22Rv1 (cell line): ENCODE measurements at regions not wholly inside any gene's neighbourhood (a gene's known extent, or its start where the extent isn't known, plus 50 kb on each side); places are given as distances from the start of the nearest gene placed in this dataset.

Experiments
- H3K27ac ChIP-seq: fragments of 450-650 bp; 2 replicates; pipeline ENCODE4 v1.5.1; 2017
- ZFX ChIP-seq: fragments of 450-650 bp; IDR thresholded peaks from 2 replicates; pipeline ENCODE4 v1.6.1; 2017; ENCODE audit warnings: antibody characterized with exemption, borderline replicate concordance
- TF ChIP-seq, protein P1 (sequence below): fragments of 450-650 bp; IDR thresholded peaks from 2 replicates; pipeline ENCODE4 v1.5.1; 2017; ENCODE audit warnings: mild to moderate bottlenecking

DNA sequence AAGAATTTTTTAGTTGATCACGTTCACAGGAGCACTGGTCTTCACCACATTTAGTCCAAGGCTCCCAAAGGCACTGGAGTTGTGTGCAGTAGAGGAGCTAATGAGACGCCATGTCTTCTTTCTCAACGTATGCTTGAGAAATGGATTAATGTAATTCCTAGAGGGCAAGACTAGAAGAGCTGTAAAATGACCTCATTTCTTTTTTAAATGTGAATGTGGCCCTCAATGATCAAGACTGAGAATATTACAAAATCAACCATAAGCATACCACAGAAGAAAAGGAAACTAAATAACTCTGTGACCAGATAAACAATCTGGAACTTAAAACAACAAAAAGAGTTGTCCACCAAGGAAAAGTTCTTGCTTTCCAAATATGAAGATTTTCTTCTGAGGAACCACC lies 112.1 kb upstream of the THBS1 start:
- no peak for TF ChIP-seq ZFX
- TF ChIP-seq, protein P1, sequence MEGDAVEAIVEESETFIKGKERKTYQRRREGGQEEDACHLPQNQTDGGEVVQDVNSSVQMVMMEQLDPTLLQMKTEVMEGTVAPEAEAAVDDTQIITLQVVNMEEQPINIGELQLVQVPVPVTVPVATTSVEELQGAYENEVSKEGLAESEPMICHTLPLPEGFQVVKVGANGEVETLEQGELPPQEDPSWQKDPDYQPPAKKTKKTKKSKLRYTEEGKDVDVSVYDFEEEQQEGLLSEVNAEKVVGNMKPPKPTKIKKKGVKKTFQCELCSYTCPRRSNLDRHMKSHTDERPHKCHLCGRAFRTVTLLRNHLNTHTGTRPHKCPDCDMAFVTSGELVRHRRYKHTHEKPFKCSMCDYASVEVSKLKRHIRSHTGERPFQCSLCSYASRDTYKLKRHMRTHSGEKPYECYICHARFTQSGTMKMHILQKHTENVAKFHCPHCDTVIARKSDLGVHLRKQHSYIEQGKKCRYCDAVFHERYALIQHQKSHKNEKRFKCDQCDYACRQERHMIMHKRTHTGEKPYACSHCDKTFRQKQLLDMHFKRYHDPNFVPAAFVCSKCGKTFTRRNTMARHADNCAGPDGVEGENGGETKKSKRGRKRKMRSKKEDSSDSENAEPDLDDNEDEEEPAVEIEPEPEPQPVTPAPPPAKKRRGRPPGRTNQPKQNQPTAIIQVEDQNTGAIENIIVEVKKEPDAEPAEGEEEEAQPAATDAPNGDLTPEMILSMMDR: no peak
- no peak overlapping the region for H3K27ac ChIP-seq

DNA sequence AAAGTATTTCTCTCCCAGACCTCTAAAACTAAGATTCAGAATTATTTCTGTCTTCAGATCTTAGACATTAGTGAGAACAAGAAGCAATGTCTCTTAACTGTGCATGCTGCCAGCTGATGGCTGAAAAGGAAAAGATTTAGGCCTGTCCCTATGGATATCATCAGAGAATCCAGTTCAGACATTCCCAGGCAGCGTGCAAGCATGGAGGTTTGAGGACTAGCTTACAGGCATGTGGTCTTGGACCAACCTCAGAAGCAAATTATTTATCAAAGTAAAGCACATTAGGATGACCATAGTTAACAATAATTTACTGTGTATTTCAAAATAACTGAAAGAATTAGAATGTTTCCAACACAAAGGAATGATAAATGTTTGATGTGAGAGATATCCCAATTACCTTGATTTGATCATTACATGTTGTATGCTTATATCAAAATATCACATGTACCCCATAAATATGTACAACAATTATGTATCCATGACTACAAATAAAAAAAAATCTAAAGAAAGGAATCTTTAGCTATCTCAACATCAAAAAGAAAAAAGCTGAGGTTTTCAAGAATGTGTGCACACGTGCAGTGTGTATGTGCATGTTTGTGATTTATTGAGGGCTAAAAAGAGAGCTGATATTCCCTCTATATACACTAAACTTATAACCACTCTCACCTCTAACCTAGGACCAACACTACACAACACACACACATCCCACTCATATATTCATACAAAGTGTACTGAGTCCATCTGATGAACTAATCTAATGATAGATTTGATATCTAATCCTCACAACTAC lies 108.9 kb upstream of the THBS1 start:
- TF ChIP-seq, protein P1: no peak
- TF ChIP-seq ZFX: no peak
- no peak overlapping the region for H3K27ac ChIP-seq

DNA sequence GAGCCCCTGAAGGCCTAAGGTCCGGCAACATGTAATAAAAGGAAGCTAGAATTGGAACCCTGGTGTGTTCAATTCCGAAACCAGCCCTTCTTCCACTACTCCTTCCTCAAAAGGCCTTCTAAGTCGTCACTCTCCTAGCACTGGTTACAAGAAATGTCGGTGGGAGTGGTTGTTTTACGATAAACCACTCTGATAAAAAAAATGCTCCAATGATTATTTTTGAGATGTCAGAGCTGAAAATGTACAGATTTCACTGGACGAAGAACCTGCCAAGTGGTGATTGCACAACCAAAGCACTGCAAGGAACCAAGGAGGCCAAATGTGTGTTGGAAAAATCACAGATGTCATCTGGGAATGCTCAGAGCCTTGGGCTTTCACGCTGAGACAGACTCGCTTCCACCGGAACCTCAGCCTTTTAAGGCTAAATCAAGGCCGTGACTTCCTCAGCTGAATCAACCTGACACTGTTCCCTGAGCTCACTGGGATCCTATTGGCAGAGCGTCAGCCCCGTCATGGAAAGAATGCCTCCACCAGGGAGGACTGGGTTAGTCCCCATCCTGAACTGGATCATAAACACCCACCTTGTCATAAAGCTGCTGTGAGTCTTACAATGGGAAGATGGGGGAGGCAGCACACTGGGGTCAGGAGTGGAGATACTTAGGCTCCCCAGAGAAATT lies 108.1 kb upstream of the THBS1 start:
- TF ChIP-seq ZFX: no peak
- TF ChIP-seq, protein P1: no peak
- H3K27ac ChIP-seq: no peak overlapping the region

DNA sequence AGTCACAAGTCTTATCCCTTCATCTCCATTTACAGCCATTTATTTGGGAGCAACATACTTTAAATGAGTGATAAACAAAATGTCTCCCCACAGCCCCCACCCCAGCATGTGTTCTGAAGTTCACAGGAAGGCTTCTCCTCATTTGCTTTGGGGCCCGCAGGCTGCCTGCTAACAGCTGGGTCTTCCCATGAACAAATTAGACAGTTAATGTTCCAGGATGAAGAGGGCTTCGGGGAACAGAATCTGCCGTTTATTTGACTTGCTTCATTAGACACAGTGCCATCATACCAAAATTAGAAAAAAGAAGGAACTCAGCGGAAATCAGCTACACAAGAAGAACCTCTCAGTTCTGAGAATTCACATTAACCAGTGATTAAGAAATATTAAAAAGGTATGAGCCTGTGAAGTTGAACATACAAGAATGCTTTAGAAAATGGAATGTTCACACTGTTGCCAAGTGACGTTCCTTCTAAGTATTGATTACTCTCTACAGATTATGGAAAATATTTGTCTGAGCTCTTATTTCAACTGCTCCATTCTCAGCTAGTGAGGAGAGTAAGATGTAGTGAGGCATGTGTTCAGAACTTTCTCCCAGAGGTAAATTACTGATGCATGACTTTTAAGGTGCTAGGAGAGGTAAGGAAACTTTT lies 107.5 kb upstream of the THBS1 start:
- TF ChIP-seq, protein P1: no peak
- no peak for TF ChIP-seq ZFX
- no peak overlapping the region for H3K27ac ChIP-seq

DNA sequence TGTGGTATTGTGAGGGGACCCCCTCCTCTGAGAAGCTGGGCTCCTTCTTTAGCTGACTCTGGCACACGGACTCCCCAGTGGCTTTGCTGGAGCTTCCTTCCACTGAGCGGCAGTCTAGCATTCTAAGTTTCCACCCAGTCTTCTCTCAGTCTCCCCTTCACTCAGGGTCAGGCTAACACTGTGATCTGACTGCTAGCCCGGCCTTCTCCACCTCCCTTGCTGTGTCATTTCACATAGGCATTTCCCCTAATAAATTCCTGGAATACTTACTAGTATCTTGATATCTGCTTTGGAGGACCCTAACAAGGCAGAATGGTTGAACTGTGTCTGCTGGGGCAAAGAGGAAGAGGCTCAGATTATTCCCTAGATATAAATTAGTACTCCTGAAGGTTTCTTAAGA lies 106.2 kb upstream of the THBS1 start:
- H3K27ac ChIP-seq: no peak overlapping the region
- TF ChIP-seq, protein P1: no peak
- TF ChIP-seq ZFX: no peak

DNA sequence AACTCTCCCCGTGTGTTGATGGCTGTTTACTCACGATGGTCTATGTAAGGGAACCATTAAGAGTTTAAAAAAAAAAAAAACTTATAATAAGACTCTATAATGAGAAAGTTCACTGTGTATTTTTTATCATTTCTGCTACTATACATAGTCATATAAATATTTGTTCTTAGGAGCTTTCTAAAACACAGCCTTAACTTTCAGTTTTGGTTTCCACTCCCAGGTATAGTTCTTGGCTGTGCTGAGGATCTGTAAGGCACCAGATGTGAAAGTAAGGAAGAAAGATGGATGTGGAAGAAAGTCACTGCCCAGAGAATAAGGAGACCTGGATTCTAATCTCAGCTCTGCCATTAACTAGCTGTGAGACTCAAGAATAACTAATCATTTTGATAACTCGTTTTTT lies 101.9 kb upstream of the THBS1 start:
- TF ChIP-seq, protein P1: no peak
- no peak for TF ChIP-seq ZFX
- H3K27ac ChIP-seq: no peak overlapping the region

DNA sequence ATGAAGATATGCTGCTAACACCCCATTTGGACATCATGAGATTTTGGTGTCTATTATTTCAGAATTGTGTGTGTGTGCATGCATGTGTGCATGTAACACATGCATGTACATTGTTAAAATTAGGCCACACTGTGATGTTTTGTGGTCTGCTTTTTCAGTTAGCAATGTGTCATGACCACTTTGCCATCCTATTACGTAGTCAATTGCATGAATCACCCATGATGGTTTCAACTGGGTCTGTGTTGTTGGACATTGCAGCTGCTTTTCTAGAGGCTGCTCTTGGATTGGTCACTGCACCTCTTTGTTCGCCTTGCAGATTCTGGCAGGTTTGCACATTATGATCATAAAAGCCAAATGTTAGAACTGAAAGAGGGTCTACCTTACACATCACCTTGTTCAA lies 101.0 kb upstream of the THBS1 start:
- TF ChIP-seq ZFX: no peak
- TF ChIP-seq, protein P1: no peak
- no peak overlapping the region for H3K27ac ChIP-seq
